IMR-90 (cell line): ENCODE measurements at regions not wholly inside any gene's neighbourhood (a gene's known extent, or its start where the extent isn't known, plus 50 kb on each side); places are given as distances from the start of the nearest gene placed in this dataset.

Experiments
- ATAC-seq: fragments of 200-7000 bp; cut with Tn5 transposase; 2 replicates; pipeline ENCODE4 v1.9.1; 2020; ENCODE audit warnings: low read depth, mild to moderate bottlenecking, moderate library complexity
- BruUV-seq: library from RNA; stranded (reverse); fragments of 400-500 nt; replicated peaks from 2 replicates; lab custom pipeline; 2021; lab: Mats Ljungman, UMichigan
- CTCF ChIA-PET: fragments of 300-600 bp; formaldehyde crosslinking; extraction: SDS; loops from one replicate; lab custom pipeline; 2021; ENCODE audit warnings: antibody characterized with exemption; lab: Yijun Ruan, JAX
- POLR2A ChIA-PET: fragments of 300-600 bp; sonication (Branson Sonifier 250); formaldehyde crosslinking; loops from one replicate; lab custom pipeline; 2022; ENCODE audit warnings: antibody characterized with exemption; ENCODE audit not compliant: unreplicated experiment; lab: Charles Lee
- DNase-seq: peaks from one replicate; pipeline ENCODE4 v3.0.0; 2013
- H2AFZ ChIP-seq: replicated peaks from 2 replicates; pipeline ENCODE3; 2013; ENCODE audit warnings: low read length, mild to moderate bottlenecking; ENCODE audit not compliant: poor library complexity
- H2AK5ac ChIP-seq: 2 replicates; pipeline ENCODE4 v1.6.1; 2013; ENCODE audit warnings: low read depth, low read length, inconsistent platforms
- H2AK9ac ChIP-seq: replicated peaks from 2 replicates; pipeline ENCODE3; 2013; ENCODE audit warnings: mild to moderate bottlenecking, low read depth, low read length, moderate library complexity; ENCODE audit not compliant: poor library complexity
- H2BK120ac ChIP-seq: 2 replicates; pipeline ENCODE4 v1.6.1; 2013; ENCODE audit warnings: low read depth, low read length, inconsistent platforms
- H2BK15ac ChIP-seq: 3 replicates; pipeline ENCODE4 v1.6.1; 2013; ENCODE audit warnings: low read depth, low read length, inconsistent platforms
- H2BK20ac ChIP-seq: 2 replicates; pipeline ENCODE4 v1.6.1; 2013; ENCODE audit warnings: low read depth, mild to moderate bottlenecking, inconsistent platforms, low read length, moderate library complexity
- H2BK5ac ChIP-seq: 2 replicates; pipeline ENCODE4 v1.6.1; 2013; ENCODE audit warnings: mild to moderate bottlenecking, low read depth, low read length, inconsistent platforms; ENCODE audit not compliant: poor library complexity, severe bottlenecking
- H3K14ac ChIP-seq: replicated peaks from 2 replicates; pipeline ENCODE4 v1.6.1; 2013; ENCODE audit warnings: low read depth, low read length, inconsistent platforms
- H3K18ac ChIP-seq: 2 replicates; pipeline ENCODE4 v1.6.1; 2013; ENCODE audit warnings: low read depth, low read length, control low read depth
- H3K23ac ChIP-seq: 2 replicates; pipeline ENCODE4 v1.6.1; 2013; ENCODE audit warnings: low read depth, low read length, inconsistent platforms
- H3K27ac ChIP-seq: 2 replicates; pipeline ENCODE4 v1.5.1; 2013; ENCODE audit warnings: mild to moderate bottlenecking, control low read depth, low read length; ENCODE audit not compliant: insufficient read depth
- H3K27me3 ChIP-seq: 2 replicates; pipeline ENCODE4 v1.6.1; 2013; ENCODE audit warnings: low read length; ENCODE audit not compliant: control insufficient read depth, insufficient read depth
- H3K36me3 ChIP-seq: 2 replicates; pipeline ENCODE4 v1.6.1; 2013; ENCODE audit warnings: low read length, mixed read lengths; ENCODE audit not compliant: control insufficient read depth, insufficient read depth
- H3K4ac ChIP-seq: 2 replicates; pipeline ENCODE4 v1.6.1; 2013; ENCODE audit warnings: low read depth, low read length, inconsistent platforms
- H3K4me1 ChIP-seq: 2 replicates; pipeline ENCODE4 v1.6.1; 2013; ENCODE audit warnings: low read length, mixed read lengths; ENCODE audit not compliant: control insufficient read depth, insufficient read depth
- H3K4me2 ChIP-seq: 2 replicates; pipeline ENCODE4 v1.6.1; 2013; ENCODE audit warnings: low read depth, mild to moderate bottlenecking, control low read depth, low read length, moderate library complexity
- H3K4me3 ChIP-seq: 2 replicates; pipeline ENCODE4 v1.5.1; 2013; ENCODE audit warnings: low read depth, mild to moderate bottlenecking, control low read depth, low read length, moderate library complexity; ENCODE audit not compliant: insufficient read depth
- H3K56ac ChIP-seq: 2 replicates; pipeline ENCODE4 v1.6.1; 2013; ENCODE audit warnings: low read length, inconsistent platforms; ENCODE audit not compliant: insufficient read depth; ENCODE audit errors: extremely low read depth
- H3K79me1 ChIP-seq, 2 experiments: 2 replicates each; pipeline ENCODE4 v1.6.1; 2013; ENCODE audit warnings: low read length in 2 of 2, inconsistent platforms in 1 of 2, low read depth in 1 of 2
- H3K9ac ChIP-seq: 2 replicates; pipeline ENCODE4 v1.6.1; 2013; ENCODE audit warnings: low read depth, low read length, control low read depth
- H3K9me1 ChIP-seq: 2 replicates; pipeline ENCODE4 v1.6.1; 2013; ENCODE audit warnings: low read length, inconsistent platforms; ENCODE audit not compliant: insufficient read depth
- H3K9me3 ChIP-seq: 2 replicates; pipeline ENCODE4 v1.6.1; 2013; ENCODE audit warnings: low read length; ENCODE audit not compliant: control insufficient read depth, insufficient read depth
- H4K20me1 ChIP-seq: 2 replicates; pipeline ENCODE4 v1.6.1; 2013; ENCODE audit warnings: low read length, inconsistent platforms; ENCODE audit not compliant: insufficient read depth
- H4K5ac ChIP-seq: 2 replicates; pipeline ENCODE4 v1.6.1; 2013; ENCODE audit warnings: mild to moderate bottlenecking, low read depth, low read length, control low read depth
- H4K8ac ChIP-seq, 2 experiments: 2 replicates each; pipeline ENCODE4 v1.6.1; 2013; ENCODE audit warnings: low read depth in 2 of 2, low read length in 2 of 2, control low read depth in 1 of 2, inconsistent platforms in 1 of 2
- H4K91ac ChIP-seq: 2 replicates; pipeline ENCODE4 v1.6.1; 2013; ENCODE audit warnings: low read depth, low read length, inconsistent platforms; ENCODE audit not compliant: insufficient read depth
- BHLHE40 ChIP-seq: fragments of 150-350 bp; IDR thresholded peaks from 2 replicates; pipeline ENCODE4 v1.6.1; 2016; ENCODE audit warnings: mild to moderate bottlenecking, low read depth, low read length
- CEBPB ChIP-seq: IDR thresholded peaks from 2 replicates; pipeline ENCODE4 v1.6.1; 2012; ENCODE audit warnings: low read depth, low read length, improper control_type of control experiment
- CHD1 ChIP-seq: IDR thresholded peaks from 2 replicates; pipeline ENCODE4 v1.6.1; 2012; ENCODE audit warnings: low read depth, low read length, improper control_type of control experiment
- FOS ChIP-seq: fragments of 150-350 bp; IDR thresholded peaks from 2 replicates; pipeline ENCODE4 v1.6.1; 2016; ENCODE audit warnings: low read depth, low read length
- MAFK ChIP-seq: IDR thresholded peaks from 2 replicates; pipeline ENCODE4 v1.6.1; 2012; ENCODE audit warnings: low read depth, low read length, improper control_type of control experiment
- MAZ ChIP-seq: IDR thresholded peaks from 2 replicates; pipeline ENCODE4 v1.6.1; 2012; ENCODE audit warnings: low read depth, mild to moderate bottlenecking, low read length, improper control_type of control experiment, moderate library complexity, borderline replicate concordance
- MXI1 ChIP-seq: IDR thresholded peaks from 2 replicates; pipeline ENCODE4 v1.6.1; 2012; ENCODE audit warnings: low read depth, mild to moderate bottlenecking, low read length, moderate library complexity, borderline replicate concordance
- POLR2A ChIP-seq: IDR thresholded peaks from 2 replicates; pipeline ENCODE4 v1.6.1; 2012; ENCODE audit warnings: mild to moderate bottlenecking, low read depth, low read length
- WGBS, 2 experiments: methylation state at CpG; one replicate each; pipeline versions ENCODE4 v1.1.5 to v1.1.7; 2013; ENCODE audit warnings: missing lambda C conversion rate in 2 of 2; ENCODE audit not compliant: insufficient read length in 1 of 2; ENCODE audit errors: extremely low coverage in 2 of 2; 5-methylcytosine and 5-hydroxymethylcytosine counted together
- dilution Hi-C: fragments of 300-500 bp; cut with HindIII; formaldehyde crosslinking; loops from one replicate; pipeline ENCODE4 v1.14.3; 2018; ENCODE audit warnings: low sequenced_read_pairs; ENCODE audit not compliant: unreplicated experiment
- in situ Hi-C: fragments of 300-500 bp; cut with MboI; formaldehyde crosslinking; loops from 3 replicates; pipeline ENCODE4 v1.14.3; 2019; ENCODE audit warnings: low sequenced_read_pairs, inconsistent platforms, mixed read lengths
- intact Hi-C: fragments of 100-400 bp; cut with micrococcal nuclease; formaldehyde crosslinking; loops from 2 replicates; pipeline ENCODE4 v1.10.0; 2022
- TF ChIP-seq, protein P1 (sequence below): conservative IDR thresholded peaks from 2 replicates; pipeline ENCODE4 v1.5.1; 2012; ENCODE audit warnings: mild to moderate bottlenecking, low read depth, low read length, improper control_type of control experiment
- TF ChIP-seq, protein P2 (sequence below): fragments of 150-350 bp; IDR thresholded peaks from 2 replicates; pipeline ENCODE4 v1.6.1; 2017; ENCODE audit warnings: mild to moderate bottlenecking, antibody characterized with exemption, low read length, low read depth

DNA sequence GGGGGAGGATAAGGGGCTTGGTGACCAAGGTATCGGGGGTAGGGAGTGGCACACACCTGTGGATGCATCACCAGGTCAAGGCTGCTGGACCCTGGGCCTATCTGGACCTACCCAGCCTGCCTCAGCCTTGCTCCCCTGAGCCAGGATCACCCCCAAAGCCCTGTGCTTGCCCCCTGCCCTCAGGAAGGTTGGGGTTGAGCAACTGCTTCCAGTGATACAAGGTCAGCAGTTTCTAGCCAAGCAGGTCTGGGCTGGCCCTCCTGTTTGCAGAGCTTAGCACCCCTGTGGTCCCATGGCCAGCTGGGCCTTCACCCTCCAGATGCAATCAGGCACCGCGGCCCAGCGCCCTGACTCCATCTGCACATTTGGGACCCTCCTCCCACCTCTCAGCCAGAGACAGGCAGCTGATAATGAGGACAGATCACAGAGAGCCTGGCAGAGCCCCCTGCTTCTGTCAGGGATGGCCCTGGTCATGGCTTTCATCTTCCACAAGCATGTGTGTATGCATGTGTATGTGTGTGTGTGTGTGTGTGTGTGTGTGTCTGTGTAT, 154.6 kb downstream of the TFCP2L1 start:
- WGBS, 2 experiments = 60% methylated on average over 1 of the region's 4 CpGs; no CpG with 5 or more reads in 1 of the 2 experiments
- H3K18ac ChIP-seq = no peak overlapping the region
- H3K9me1 ChIP-seq = 0 out of 2 replicates have a peak, but pooled peaks cover 6% of the 10 kb centered on the region
- no peak overlapping the region for H3K4me2 ChIP-seq
- CTCF ChIA-PET = no interaction called here
- H3K27ac ChIP-seq = no peak overlapping the region
- in situ Hi-C loops (no loop called here), dilution Hi-C loops (no loop called here), intact Hi-C loops (no loop called here)
- no peak overlapping the region for H4K91ac ChIP-seq
- no peak overlapping the region for H3K9ac ChIP-seq
- H2BK120ac ChIP-seq = no peak overlapping the region
- H3K36me3 ChIP-seq = no peaks in the 10 kb centered on the region
- DNase-seq = no peak
- H2AK9ac ChIP-seq = no peak overlapping the region
- H3K4me3 ChIP-seq = no peak overlapping the region
- no peak overlapping the region for H3K23ac ChIP-seq
- no peak overlapping the region for H2BK15ac ChIP-seq
- no peaks in the 10 kb centered on the region for H3K4me1 ChIP-seq
- no peak for ATAC-seq
- H3K4ac ChIP-seq = no peak overlapping the region
- TF ChIP-seq CEBPB (no peak), POLR2A (no peak), MXI1 (no peak), MAZ (no peak), CHD1 (no peak), BHLHE40 (no peak), FOS (no peak), MAFK (no peak)
- TF ChIP-seq, protein P1, sequence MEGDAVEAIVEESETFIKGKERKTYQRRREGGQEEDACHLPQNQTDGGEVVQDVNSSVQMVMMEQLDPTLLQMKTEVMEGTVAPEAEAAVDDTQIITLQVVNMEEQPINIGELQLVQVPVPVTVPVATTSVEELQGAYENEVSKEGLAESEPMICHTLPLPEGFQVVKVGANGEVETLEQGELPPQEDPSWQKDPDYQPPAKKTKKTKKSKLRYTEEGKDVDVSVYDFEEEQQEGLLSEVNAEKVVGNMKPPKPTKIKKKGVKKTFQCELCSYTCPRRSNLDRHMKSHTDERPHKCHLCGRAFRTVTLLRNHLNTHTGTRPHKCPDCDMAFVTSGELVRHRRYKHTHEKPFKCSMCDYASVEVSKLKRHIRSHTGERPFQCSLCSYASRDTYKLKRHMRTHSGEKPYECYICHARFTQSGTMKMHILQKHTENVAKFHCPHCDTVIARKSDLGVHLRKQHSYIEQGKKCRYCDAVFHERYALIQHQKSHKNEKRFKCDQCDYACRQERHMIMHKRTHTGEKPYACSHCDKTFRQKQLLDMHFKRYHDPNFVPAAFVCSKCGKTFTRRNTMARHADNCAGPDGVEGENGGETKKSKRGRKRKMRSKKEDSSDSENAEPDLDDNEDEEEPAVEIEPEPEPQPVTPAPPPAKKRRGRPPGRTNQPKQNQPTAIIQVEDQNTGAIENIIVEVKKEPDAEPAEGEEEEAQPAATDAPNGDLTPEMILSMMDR = no peak
- TF ChIP-seq, protein P2, sequence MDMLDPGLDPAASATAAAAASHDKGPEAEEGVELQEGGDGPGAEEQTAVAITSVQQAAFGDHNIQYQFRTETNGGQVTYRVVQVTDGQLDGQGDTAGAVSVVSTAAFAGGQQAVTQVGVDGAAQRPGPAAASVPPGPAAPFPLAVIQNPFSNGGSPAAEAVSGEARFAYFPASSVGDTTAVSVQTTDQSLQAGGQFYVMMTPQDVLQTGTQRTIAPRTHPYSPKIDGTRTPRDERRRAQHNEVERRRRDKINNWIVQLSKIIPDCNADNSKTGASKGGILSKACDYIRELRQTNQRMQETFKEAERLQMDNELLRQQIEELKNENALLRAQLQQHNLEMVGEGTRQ = no peak
- POLR2A ChIA-PET = no interaction called here
- no peak overlapping the region for H4K5ac ChIP-seq
- no peaks in the 10 kb centered on the region for H4K20me1 ChIP-seq
- no TSS peak for BruUV-seq
- H4K8ac ChIP-seq = no peak overlapping the region
- H3K79me1 ChIP-seq = no peaks in the 10 kb centered on the region
- no peak overlapping the region for H3K56ac ChIP-seq
- no peak overlapping the region for H3K14ac ChIP-seq
- H3K27me3 ChIP-seq = peaks cover 39% of the 10 kb centered on the region
- H2BK5ac ChIP-seq = no peak overlapping the region
- H2AFZ ChIP-seq = no peak overlapping the region
- H2AK5ac ChIP-seq = no peak overlapping the region
- H3K9me3 ChIP-seq = no peaks in the 10 kb centered on the region
- H2BK20ac ChIP-seq = no peak overlapping the region
